SJCRH30 (cell line): ENCODE measurements at regions not wholly inside any gene's neighbourhood (a gene's known extent, or its start where the extent isn't known, plus 50 kb on each side); places are given as distances from the start of the nearest gene placed in this dataset.
A peak's percentile ranks its signal among the peaks of the same experiment; 100 is the strongest.

Experiments used
- DNase-seq, 2 experiments: peaks; one replicate each; pipeline ENCODE4 v3.0.0-alpha.2; 2015 to 2020
- H3K27ac ChIP-seq: fragments of 250-450 bp; sonication (Bioruptor Pico); 2 replicates; pipeline ENCODE4 v1.5.1; 2020; ENCODE audit warnings: mild to moderate bottlenecking, moderate library complexity
- H3K27me3 ChIP-seq: fragments of 250-450 bp; sonication (Bioruptor Pico); 2 replicates; pipeline ENCODE4 v1.5.1; 2020; ENCODE audit warnings: mild to moderate bottlenecking, moderate library complexity
- H3K36me3 ChIP-seq: fragments of 250-450 bp; sonication (Bioruptor Pico); 2 replicates; pipeline ENCODE4 v1.5.1; 2020; ENCODE audit warnings: mild to moderate bottlenecking, moderate library complexity
- H3K4me1 ChIP-seq: fragments of 250-450 bp; sonication (Bioruptor Pico); 2 replicates; pipeline ENCODE4 v1.5.1; 2020; ENCODE audit warnings: mild to moderate bottlenecking, moderate library complexity
- H3K4me3 ChIP-seq: fragments of 250-450 bp; sonication (Bioruptor Pico); 2 replicates; pipeline ENCODE4 v1.5.1; 2020; ENCODE audit warnings: mild to moderate bottlenecking, moderate library complexity
- H3K9me3 ChIP-seq: fragments of 250-450 bp; sonication (Bioruptor Pico); replicated peaks from 2 replicates; pipeline ENCODE4 v1.5.1; 2020; ENCODE audit warnings: mild to moderate bottlenecking, moderate library complexity

DNA sequence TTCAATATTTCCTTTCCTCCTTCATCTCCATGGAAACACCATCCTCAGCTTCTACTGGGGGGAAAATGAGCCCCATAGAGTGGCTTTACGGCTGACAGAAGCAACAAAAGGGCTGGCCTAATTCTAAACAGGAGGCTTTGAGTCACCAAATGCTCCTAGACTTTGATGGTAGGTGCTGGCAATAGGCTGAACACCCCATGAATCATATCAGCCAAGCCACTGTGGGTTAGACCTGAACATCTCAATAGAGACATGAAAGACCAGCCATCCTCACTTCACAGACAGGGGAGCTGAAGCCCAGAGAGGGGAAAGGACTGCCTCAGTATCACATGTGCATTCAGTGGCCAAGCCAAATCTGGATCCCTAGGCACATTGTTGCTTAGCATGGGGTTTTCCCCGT, 107.6 kb downstream of the AMER1 start:
- no peak overlapping the region for H3K4me3 ChIP-seq
- no peaks in the 10 kb centered on the region for H3K4me1 ChIP-seq
- H3K27me3 ChIP-seq, result no peaks in the 10 kb centered on the region
- H3K9me3 ChIP-seq, result no peaks in the 10 kb centered on the region
- no peak overlapping the region for H3K27ac ChIP-seq
- H3K36me3 ChIP-seq, result no peaks in the 10 kb centered on the region
- DNase-seq, result no peak

DNA sequence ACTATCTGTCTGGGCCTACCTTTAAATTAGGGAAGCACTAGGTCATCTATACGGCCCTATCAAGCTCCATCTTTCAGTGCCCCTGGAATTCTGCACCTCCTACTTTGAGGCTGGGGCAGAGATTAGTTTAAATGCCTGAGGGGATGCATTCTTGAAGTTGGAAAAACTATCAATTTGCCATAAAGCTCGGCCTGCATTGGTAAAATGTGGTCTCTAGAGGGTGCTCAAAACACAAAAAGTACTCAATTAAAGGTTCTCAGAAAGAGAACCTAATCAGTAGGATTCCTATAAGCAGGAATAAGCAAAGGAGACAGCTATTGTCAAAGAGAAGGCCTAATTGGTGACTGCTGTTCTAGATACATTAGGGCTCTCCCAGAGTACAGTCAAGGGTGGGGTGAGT, 111.7 kb downstream of the AMER1 start:
- DNase-seq, result peak; percentile 10 to 51
- Histone ChIP-seq H3K36me3 (no peaks in the 10 kb centered on the region), H3K9me3 (no peaks in the 10 kb centered on the region), H3K4me3 (no peak overlapping the region), H3K27ac (no peak overlapping the region), H3K4me1 (no peaks in the 10 kb centered on the region), H3K27me3 (no peaks in the 10 kb centered on the region)
